Mesothelial cell of epicardium (in vitro differentiated cells): ENCODE measurements at regions not wholly inside any gene's neighbourhood (a gene's known extent, or its start where the extent isn't known, plus 50 kb on each side); places are given as distances from the start of the nearest gene placed in this dataset.

ENCODE experiments used
- DNase-seq, 2 experiments: peaks; one replicate each; pipeline ENCODE4 v3.0.0; 2021; ENCODE audit warnings: low spot score in 2 of 2; ENCODE audit not compliant: unreplicated experiment in 2 of 2
- H3K27ac Mint-ChIP-seq: 2 replicates; pipeline ENCODE4 v1.8.0; 2021; ENCODE audit warnings: mixed read lengths
- H3K27me3 Mint-ChIP-seq: 2 replicates; pipeline ENCODE4 v1.8.0; 2021; ENCODE audit warnings: low read depth, mixed read lengths
- H3K36me3 Mint-ChIP-seq: 2 replicates; pipeline ENCODE4 v1.8.0; 2021; ENCODE audit warnings: mixed read lengths
- H3K4me1 Mint-ChIP-seq: 2 replicates; pipeline ENCODE4 v1.8.0; 2021; ENCODE audit warnings: mixed read lengths
- H3K4me3 Mint-ChIP-seq: 2 replicates; pipeline ENCODE4 v1.8.0; 2021; ENCODE audit warnings: mild to moderate bottlenecking, moderate library complexity, mixed read lengths
- H3K9me3 Mint-ChIP-seq: 2 replicates; pipeline ENCODE4 v1.8.0; 2021; ENCODE audit warnings: mixed read lengths
- CTCF ChIP-seq: fragments of 200-600 bp; sonication (generic); IDR thresholded peaks from one replicate; pipeline ENCODE4 v1.5.0; 2021; ENCODE audit warnings: antibody characterized with exemption; ENCODE audit not compliant: unreplicated experiment

GRCh38 chr2:234829074-234829455, 122.8 kb upstream of the SH3BP4 start:
- no peak overlapping the region for H3K27ac Mint-ChIP-seq
- no peak for TF ChIP-seq CTCF
- H3K4me1 Mint-ChIP-seq: peaks cover 3% of the 10 kb centered on the region
- H3K36me3 Mint-ChIP-seq: no peaks in the 10 kb centered on the region
- H3K4me3 Mint-ChIP-seq: no peak overlapping the region
- no peaks in the 10 kb centered on the region for H3K27me3 Mint-ChIP-seq
- no peaks in the 10 kb centered on the region for H3K9me3 Mint-ChIP-seq
- no peak for DNase-seq

- H3K4me1 Mint-ChIP-seq: peaks cover 3% of the 10 kb centered on the region
- no peak for TF ChIP-seq CTCF
- H3K27me3 Mint-ChIP-seq: no peaks in the 10 kb centered on the region
- H3K27ac Mint-ChIP-seq: no peak overlapping the region
- H3K36me3 Mint-ChIP-seq: no peaks in the 10 kb centered on the region
- no peak overlapping the region for H3K4me3 Mint-ChIP-seq
- H3K9me3 Mint-ChIP-seq: no peaks in the 10 kb centered on the region
- DNase-seq: no peak
Measured at GRCh38 chr2:234828382-234829073, 123.3 kb upstream of the SH3BP4 start.

- no peak for DNase-seq
- Mint-ChIP-seq H3K27me3 (no peaks in the 10 kb centered on the region), H3K4me3 (no peak overlapping the region), H3K4me1 (peaks cover 3% of the 10 kb centered on the region), H3K9me3 (no peaks in the 10 kb centered on the region), H3K27ac (no peak overlapping the region), H3K36me3 (no peaks in the 10 kb centered on the region)
- no peak for TF ChIP-seq CTCF
Measured at GRCh38 chr2:234827096-234827860, 124.5 kb upstream of the SH3BP4 start.

GRCh38 chr2:234826681-234827080, 125.1 kb upstream of the SH3BP4 start:
- Mint-ChIP-seq H3K4me1 (peaks cover 3% of the 10 kb centered on the region), H3K9me3 (no peaks in the 10 kb centered on the region), H3K27ac (no peak overlapping the region), H3K36me3 (no peaks in the 10 kb centered on the region), H3K27me3 (no peaks in the 10 kb centered on the region), H3K4me3 (no peak overlapping the region)
- TF ChIP-seq CTCF: no peak
- DNase-seq: no peak

GRCh38 chr2:234825616-234826015, 126.2 kb upstream of the SH3BP4 start:
- no peaks in the 10 kb centered on the region for H3K36me3 Mint-ChIP-seq
- no peak overlapping the region for H3K4me3 Mint-ChIP-seq
- no peaks in the 10 kb centered on the region for H3K27me3 Mint-ChIP-seq
- peaks cover 3% of the 10 kb centered on the region for H3K4me1 Mint-ChIP-seq
- DNase-seq: no peak
- H3K27ac Mint-ChIP-seq: no peak overlapping the region
- no peaks in the 10 kb centered on the region for H3K9me3 Mint-ChIP-seq
- TF ChIP-seq CTCF: no peak
